IPS-18a (cell line): ENCODE measurements at regions not wholly inside any gene's neighbourhood (a gene's known extent, or its start where the extent isn't known, plus 50 kb on each side); places are given as distances from the start of the nearest gene placed in this dataset.

ENCODE experiments used
- H3K27ac ChIP-seq: one replicate; pipeline ENCODE4 v1.5.1; 2013; ENCODE audit warnings: low read length
- H3K27me3 ChIP-seq: one replicate; pipeline ENCODE4 v1.6.1; 2013; ENCODE audit warnings: mild to moderate bottlenecking, low read length; ENCODE audit not compliant: control insufficient read depth, insufficient read depth
- H3K36me3 ChIP-seq: one replicate; pipeline ENCODE4 v1.6.1; 2013; ENCODE audit warnings: low read depth, low read length; ENCODE audit not compliant: control insufficient read depth
- H3K4me1 ChIP-seq: one replicate; pipeline ENCODE4 v1.6.1; 2013; ENCODE audit warnings: low read depth, low read length; ENCODE audit not compliant: control insufficient read depth
- H3K4me3 ChIP-seq: one replicate; pipeline ENCODE4 v1.5.1; 2013; ENCODE audit warnings: low read length
- H3K9ac ChIP-seq: one replicate; pipeline ENCODE4 v1.6.1; 2013; ENCODE audit warnings: mild to moderate bottlenecking, low read length, moderate library complexity
- H3K9me3 ChIP-seq: one replicate; pipeline ENCODE4 v1.6.1; 2013; ENCODE audit warnings: low read depth, low read length; ENCODE audit not compliant: control insufficient read depth

DNA sequence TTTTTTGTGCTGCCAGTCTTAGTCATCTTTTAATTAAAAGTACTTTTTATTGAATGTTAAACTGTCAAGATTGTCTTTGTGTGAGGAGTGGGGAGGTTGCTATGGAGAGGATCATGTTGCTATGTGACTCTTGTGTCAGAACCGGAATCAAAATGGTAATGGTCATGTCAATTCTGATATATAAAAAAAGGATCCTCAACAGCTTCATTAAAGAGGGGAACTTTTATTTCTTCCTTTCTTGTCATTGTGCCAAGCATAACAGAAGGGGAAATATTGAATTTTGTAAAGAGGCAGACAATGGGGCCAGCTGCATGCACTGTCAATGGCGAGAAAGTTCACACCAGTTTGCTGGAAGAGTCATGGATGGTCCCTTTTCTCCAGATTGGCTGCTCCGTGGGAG, 564.8 kb downstream of the VRK1 start:
- H3K27ac ChIP-seq, result no peak overlapping the region
- H3K36me3 ChIP-seq, result no peaks in the 10 kb centered on the region
- H3K27me3 ChIP-seq, result no peaks in the 10 kb centered on the region
- no peak overlapping the region for H3K4me3 ChIP-seq
- H3K9ac ChIP-seq, result no peak overlapping the region
- H3K9me3 ChIP-seq, result no peaks in the 10 kb centered on the region
- peaks cover 10% of the 10 kb centered on the region for H3K4me1 ChIP-seq

DNA sequence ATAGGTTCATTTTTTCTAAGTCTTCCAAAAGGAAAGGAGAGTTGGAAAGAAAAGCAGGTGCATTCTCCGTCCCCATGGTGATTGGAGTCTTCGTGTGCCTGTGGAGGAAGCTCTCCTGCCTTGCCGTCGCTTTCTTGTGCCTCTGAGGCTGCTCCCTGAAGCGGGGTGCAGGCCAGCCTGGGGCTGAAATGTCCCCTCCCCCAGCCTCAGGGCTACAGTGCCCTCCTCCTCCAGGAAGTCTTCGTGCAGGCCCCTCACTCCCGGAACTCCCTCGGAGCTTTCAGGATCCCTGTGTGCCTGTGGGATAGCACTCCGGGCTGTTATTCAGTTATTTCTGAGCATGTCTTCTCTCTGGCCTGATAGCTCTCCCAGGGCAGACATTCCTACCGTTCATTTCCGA, 569.2 kb downstream of the VRK1 start:
- Histone ChIP-seq H3K27ac (no peak overlapping the region), H3K4me3 (no peak overlapping the region), H3K9ac (no peak overlapping the region), H3K36me3 (no peaks in the 10 kb centered on the region), H3K27me3 (no peaks in the 10 kb centered on the region), H3K9me3 (peaks cover 5% of the 10 kb centered on the region), H3K4me1 (peaks cover 13% of the 10 kb centered on the region)

DNA sequence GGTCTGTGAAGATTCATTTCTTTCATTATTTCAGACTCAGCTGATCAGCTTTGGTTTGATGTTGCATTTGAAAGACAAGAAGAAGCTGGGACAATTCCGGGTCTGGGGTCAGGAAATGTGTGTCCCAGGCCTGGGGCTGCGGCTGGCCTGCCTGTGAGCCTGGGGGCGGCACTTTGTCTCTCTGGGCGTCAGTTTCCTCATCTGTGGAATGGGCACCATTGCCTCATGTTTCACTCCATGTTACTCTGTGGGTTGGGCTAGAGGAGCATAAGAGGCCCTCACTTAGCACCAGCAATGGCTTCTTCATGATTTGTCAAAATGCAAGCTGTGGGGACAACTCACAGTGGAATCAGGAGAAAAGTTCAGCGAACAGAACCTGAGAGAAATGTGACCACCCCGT, 570.1 kb downstream of the VRK1 start:
- no peak overlapping the region for H3K9ac ChIP-seq
- H3K27ac ChIP-seq, result no peak overlapping the region
- peaks cover 13% of the 10 kb centered on the region for H3K4me1 ChIP-seq
- H3K4me3 ChIP-seq, result no peak overlapping the region
- no peaks in the 10 kb centered on the region for H3K27me3 ChIP-seq
- H3K9me3 ChIP-seq, result peaks cover 5% of the 10 kb centered on the region
- no peaks in the 10 kb centered on the region for H3K36me3 ChIP-seq

DNA sequence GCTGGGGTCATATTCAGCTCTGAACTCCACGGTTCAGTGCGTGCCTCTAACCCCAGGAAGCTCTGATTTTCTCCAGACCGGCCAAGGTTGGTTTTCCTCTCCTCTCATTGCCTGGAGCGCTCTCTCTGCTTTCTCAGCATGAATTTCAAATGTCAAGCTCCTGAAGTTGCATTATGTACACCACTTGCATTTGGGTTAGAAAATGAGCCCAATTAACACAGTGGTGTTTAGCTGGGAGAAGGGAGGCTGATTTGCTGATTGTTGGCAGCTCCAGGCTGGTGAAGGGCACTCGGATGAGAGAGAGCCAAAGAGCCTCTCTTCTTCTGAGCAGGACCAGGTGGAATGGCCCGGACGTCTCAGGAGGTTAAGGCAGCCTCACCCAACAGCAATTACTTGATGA, 570.9 kb downstream of the VRK1 start:
- H3K4me3 ChIP-seq, result no peak overlapping the region
- no peaks in the 10 kb centered on the region for H3K36me3 ChIP-seq
- peaks cover 5% of the 10 kb centered on the region for H3K9me3 ChIP-seq
- H3K4me1 ChIP-seq, result peaks cover 13% of the 10 kb centered on the region
- no peaks in the 10 kb centered on the region for H3K27me3 ChIP-seq
- H3K27ac ChIP-seq, result no peak overlapping the region
- H3K9ac ChIP-seq, result no peak overlapping the region

DNA sequence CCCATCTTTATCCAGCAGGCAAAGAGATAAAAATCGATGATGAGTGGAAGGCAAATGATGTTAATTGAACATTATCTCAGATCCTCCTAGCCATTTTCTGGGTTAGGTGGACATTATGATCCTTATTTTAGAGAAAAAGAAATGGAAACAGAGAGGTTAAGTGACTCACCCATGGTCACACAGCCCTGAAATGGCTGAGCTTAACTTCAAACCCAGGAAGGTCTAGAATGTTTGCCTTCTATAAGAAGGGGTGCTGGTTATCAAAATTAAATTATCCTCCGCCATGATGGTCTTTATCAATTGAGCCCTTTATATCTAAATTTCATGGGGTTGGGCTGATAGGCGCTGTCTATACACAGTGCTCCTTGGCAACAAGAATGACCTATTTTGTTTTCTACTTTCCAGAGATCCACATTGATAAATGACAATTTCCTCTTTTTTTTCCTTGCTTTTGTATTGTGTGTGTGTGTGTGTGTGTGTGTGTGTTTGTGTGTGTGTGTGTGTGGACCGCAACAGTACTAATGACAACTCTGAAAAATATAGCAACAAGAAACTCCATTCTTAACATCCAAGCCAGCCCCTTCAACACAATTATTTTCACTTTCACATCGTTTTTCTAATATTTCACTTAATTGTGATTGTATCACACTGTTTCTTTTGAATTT, 571.9 kb downstream of the VRK1 start:
- Histone ChIP-seq H3K36me3 (no peaks in the 10 kb centered on the region), H3K9ac (no peak overlapping the region), H3K9me3 (peaks cover 5% of the 10 kb centered on the region), H3K27ac (no peak overlapping the region), H3K27me3 (no peaks in the 10 kb centered on the region), H3K4me1 (peaks cover 13% of the 10 kb centered on the region), H3K4me3 (no peak overlapping the region)

DNA sequence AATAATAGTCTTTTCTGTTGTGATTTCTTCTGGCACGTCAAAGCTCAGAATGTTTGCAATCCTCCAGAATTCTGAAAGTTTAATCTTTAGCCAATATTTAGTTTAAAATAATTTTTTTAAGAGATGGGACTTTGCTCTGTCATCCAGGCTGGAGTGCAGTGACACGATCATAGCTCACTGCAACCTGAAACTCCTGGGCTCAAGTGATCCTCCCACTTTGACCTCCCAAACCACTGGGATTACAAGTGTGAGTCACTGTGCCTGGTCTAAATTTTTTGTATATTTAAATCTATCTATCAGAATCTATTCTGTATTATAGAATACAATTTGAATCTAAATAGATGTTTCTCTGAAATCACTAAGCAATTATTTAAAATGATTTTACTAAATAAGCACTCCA, 572.7 kb downstream of the VRK1 start:
- Histone ChIP-seq H3K27ac (no peak overlapping the region), H3K4me1 (peaks cover 13% of the 10 kb centered on the region), H3K9me3 (peaks cover 5% of the 10 kb centered on the region), H3K36me3 (no peaks in the 10 kb centered on the region), H3K9ac (no peak overlapping the region), H3K4me3 (no peak overlapping the region), H3K27me3 (no peaks in the 10 kb centered on the region)

DNA sequence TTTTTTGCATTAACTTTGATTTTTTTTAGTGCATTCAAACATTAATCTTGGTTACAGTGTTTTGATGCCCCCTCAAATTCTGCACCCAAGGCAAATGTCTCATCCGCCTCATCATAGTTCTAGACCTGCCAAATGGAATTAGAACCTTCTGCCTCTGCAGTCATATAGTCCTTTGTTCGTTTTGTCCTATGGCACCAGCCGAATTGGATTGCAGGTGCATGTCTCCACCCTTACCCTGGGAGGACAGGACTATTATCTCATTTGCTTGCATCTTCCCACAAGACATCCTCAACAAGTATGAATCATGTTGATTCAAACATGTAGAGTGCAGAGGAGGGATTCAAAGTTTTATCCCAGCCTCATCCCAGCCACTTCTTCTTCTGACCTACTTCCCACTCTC, 579.1 kb downstream of the VRK1 start:
- H3K27ac ChIP-seq, result no peak overlapping the region
- no peak overlapping the region for H3K9ac ChIP-seq
- peaks cover 30% of the 10 kb centered on the region for H3K4me1 ChIP-seq
- H3K36me3 ChIP-seq, result no peaks in the 10 kb centered on the region
- H3K9me3 ChIP-seq, result no peaks in the 10 kb centered on the region
- H3K27me3 ChIP-seq, result peaks cover 12% of the 10 kb centered on the region
- no peak overlapping the region for H3K4me3 ChIP-seq

DNA sequence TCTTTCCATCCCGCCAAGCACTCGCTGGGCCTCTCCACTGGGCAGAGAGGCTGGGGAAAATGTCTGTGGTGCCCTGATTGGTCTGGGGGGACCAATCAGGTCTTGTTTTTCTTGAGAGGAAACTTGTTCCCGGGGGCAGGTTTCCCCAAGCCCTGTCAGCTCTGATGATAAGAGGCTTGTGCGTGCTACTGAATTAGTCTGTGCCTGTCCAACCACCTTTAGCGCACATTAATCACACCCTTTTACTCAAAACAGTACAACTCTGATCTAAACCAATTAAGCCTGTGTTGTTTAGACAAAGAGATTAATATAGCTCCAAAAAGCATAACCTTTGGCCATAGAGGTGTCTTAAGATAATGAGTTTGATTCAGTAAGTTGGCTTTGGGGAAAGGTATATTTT, 580.4 kb downstream of the VRK1 start:
- no peak overlapping the region for H3K9ac ChIP-seq
- H3K4me1 ChIP-seq, result peaks cover 37% of the 10 kb centered on the region
- no peaks in the 10 kb centered on the region for H3K9me3 ChIP-seq
- H3K4me3 ChIP-seq, result no peak overlapping the region
- H3K36me3 ChIP-seq, result no peaks in the 10 kb centered on the region
- peaks cover 12% of the 10 kb centered on the region for H3K27me3 ChIP-seq
- no peak overlapping the region for H3K27ac ChIP-seq

DNA sequence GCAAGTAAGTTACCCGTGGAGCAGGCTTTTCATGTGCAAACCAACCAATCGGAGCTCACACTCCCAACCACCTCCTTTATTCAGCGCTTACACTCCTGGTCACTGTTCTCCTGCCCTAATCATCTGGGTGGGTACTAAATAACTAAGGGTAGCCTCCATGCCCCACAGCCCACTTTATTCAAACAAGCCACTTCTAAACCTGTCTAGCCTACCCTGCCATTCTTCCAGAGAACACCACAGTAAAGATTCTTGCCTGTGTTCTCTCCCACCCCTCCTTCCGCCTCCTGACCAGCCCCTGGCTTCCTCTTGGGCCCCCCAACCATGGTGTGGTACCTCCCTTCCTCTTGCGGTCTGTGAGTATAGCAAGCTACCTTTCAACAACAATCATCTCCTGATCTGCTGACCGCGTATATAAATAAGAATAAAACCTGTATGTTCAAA, 581.9 kb downstream of the VRK1 start:
- H3K9me3 ChIP-seq, result no peaks in the 10 kb centered on the region
- H3K9ac ChIP-seq, result no peak overlapping the region
- H3K4me3 ChIP-seq, result no peak overlapping the region
- H3K27ac ChIP-seq, result no peak overlapping the region
- peaks cover 12% of the 10 kb centered on the region for H3K27me3 ChIP-seq
- no peaks in the 10 kb centered on the region for H3K36me3 ChIP-seq
- H3K4me1 ChIP-seq, result peaks cover 49% of the 10 kb centered on the region

DNA sequence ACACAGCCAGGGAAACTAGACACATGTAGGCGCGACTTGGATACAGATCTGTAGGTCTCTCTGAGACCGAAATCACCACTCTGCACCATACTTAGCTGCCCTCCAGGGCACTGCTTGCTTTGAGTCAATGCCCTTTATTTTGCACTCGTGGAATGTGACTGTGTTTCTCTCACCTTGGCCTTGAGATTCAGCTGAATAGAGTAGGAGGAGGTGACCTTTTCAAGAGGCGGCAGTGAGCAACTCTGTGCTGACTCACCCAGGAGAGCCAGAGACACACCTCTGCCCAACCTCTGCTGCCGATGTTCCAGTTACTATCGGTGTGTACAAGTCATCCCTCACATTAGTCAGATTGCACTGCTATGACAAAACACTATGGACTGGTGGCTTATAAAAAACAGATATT, 583.4 kb downstream of the VRK1 start:
- H3K36me3 ChIP-seq, result no peaks in the 10 kb centered on the region
- H3K27ac ChIP-seq, result no peak overlapping the region
- no peaks in the 10 kb centered on the region for H3K9me3 ChIP-seq
- no peak overlapping the region for H3K4me3 ChIP-seq
- H3K4me1 ChIP-seq, result peaks cover 49% of the 10 kb centered on the region
- no peak overlapping the region for H3K9ac ChIP-seq
- H3K27me3 ChIP-seq, result peaks cover 12% of the 10 kb centered on the region

DNA sequence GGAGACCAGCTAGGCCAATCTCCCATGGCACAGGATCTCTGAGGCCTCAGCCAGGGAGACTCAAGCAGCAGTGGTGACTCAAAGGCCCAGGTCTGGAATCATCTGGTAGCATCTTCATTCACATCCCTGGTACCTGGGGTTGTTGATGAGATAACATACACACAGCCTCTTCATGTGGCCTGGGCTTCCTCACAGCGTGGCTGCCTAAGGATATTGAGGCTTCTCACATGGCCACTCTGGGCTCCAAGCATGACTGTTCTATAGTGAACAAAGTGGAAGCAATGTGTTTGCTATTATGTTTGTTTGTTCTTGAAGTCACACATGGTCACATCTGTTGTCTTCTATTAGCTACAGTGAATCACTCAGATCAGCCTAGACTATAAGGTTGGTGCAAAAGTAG, 584.1 kb downstream of the VRK1 start:
- Histone ChIP-seq H3K27ac (no peak overlapping the region), H3K4me1 (peaks cover 49% of the 10 kb centered on the region), H3K9ac (no peak overlapping the region), H3K27me3 (peaks cover 12% of the 10 kb centered on the region), H3K9me3 (no peaks in the 10 kb centered on the region), H3K4me3 (no peak overlapping the region), H3K36me3 (no peaks in the 10 kb centered on the region)

DNA sequence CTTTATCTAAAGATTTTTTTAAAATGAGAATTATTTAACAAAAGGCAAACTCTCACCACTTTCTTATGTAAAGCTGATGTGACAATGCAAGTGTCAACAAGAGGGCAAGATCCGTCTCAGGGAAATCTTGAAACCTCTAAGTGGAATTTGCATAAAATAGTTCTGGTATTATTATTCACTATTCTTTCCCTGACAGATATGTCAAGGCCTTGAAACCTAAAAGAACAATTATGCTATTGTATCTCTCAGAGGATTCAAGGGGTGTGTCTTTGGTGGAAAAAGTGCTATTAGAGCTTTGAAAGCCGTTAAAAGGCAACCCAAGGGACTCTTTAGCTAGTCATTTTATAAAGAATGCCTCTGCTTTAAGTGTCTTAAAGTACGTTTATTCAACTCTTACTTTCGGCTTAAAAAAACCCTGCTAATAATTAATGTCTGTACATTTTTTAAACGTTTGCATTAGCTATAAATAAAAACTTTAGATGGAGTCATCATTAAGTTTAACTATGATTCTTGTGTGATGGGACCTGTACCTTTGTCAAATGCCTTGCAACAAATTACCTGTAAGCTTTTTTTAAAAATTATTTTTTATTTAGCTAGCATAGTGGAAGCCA, 585.5 kb downstream of the VRK1 start:
- H3K9me3 ChIP-seq, result no peaks in the 10 kb centered on the region
- no peak overlapping the region for H3K9ac ChIP-seq
- peaks cover 61% of the 10 kb centered on the region for H3K4me1 ChIP-seq
- no peak overlapping the region for H3K4me3 ChIP-seq
- H3K27ac ChIP-seq, result no peak overlapping the region
- H3K36me3 ChIP-seq, result no peaks in the 10 kb centered on the region
- H3K27me3 ChIP-seq, result peaks cover 8% of the 10 kb centered on the region
